ENCODE measurements at regions not wholly inside any gene's neighbourhood (a gene's known extent, or its start where the extent isn't known, plus 50 kb on each side); places are given as distances from the start of the nearest gene placed in this dataset.
"Not testable (repeated sequence)": the region's sequence is repeated elsewhere in the genome, so short reads cannot be mapped to it uniquely, and the experiment has no call there.

GRCh38 chr1:8121261-8122159, 95.4 kb upstream of the ERRFI1 start:
- H3K27me3 ChIP-seq (ENCODE audit: insufficient read depth, low read length): no peaks in the 10 kb centered on the region
- peak overlapping the region; percentile 43 for H3K27ac ChIP-seq (ENCODE audit: low read depth, low read length)
- peak overlapping the region; percentile 15; the same call in 1 of the 2 replicates for H3K9ac ChIP-seq (ENCODE audit: low read depth, low read length)
- peaks cover 15% of the 10 kb centered on the region for H3K9me3 ChIP-seq (ENCODE audit: insufficient read depth, low read depth, low read length)
- no peak overlapping the region for H3K4me3 ChIP-seq (ENCODE audit: low read length)
- H3K36me3 ChIP-seq (ENCODE audit: insufficient read depth, low read length): no peaks in the 10 kb centered on the region
- WGBS: 66% methylated on average over 18 of the region's 18 CpGs
- H3K4me1 ChIP-seq (ENCODE audit: insufficient read depth, low read length): peaks cover 25% of the 10 kb centered on the region

- Histone ChIP-seq H3K36me3 (ENCODE audit: insufficient read depth, low read length) (no peaks in the 10 kb centered on the region), H3K27ac (ENCODE audit: low read depth, low read length) (peak overlapping the region; percentile 43), H3K4me3 (ENCODE audit: low read length) (no peak overlapping the region), H3K4me1 (ENCODE audit: insufficient read depth, low read length) (peaks cover 25% of the 10 kb centered on the region), H3K9me3 (ENCODE audit: insufficient read depth, low read depth, low read length) (peaks cover 15% of the 10 kb centered on the region), H3K9ac (ENCODE audit: low read depth, low read length) (peak overlapping the region; percentile 15; the same call in 1 of the 2 replicates), H3K27me3 (ENCODE audit: insufficient read depth, low read length) (no peaks in the 10 kb centered on the region)
- 51% methylated on average over 10 of the region's 10 CpGs for whole genome bisulfite sequencing
These were observed 94.7 kb upstream of the ERRFI1 start for GRCh38 chr1:8120693-8121260.

- 92% methylated on average over 6 of the region's 6 CpGs for WGBS
- H3K27ac ChIP-seq (ENCODE audit: low read depth, low read length); H3K9ac ChIP-seq (ENCODE audit: low read depth, low read length); H3K9me3 ChIP-seq (ENCODE audit: insufficient read depth, low read depth, low read length); H3K27me3 ChIP-seq (ENCODE audit: insufficient read depth, low read length); H3K36me3 ChIP-seq (ENCODE audit: insufficient read depth, low read length); H3K4me3 ChIP-seq (ENCODE audit: low read length): not testable (repeated sequence)
- H3K4me1 ChIP-seq (ENCODE audit: insufficient read depth, low read length): peaks cover 25% of the 10 kb centered on the region
These were observed 92.6 kb upstream of the ERRFI1 start for GRCh38 chr1:8118736-8119135.

GRCh38 chr1:8118031-8118451, 91.9 kb upstream of the ERRFI1 start:
- H3K36me3 ChIP-seq (ENCODE audit: insufficient read depth, low read length): no peaks in the 10 kb centered on the region
- 79% methylated on average over 7 of the region's 7 CpGs for WGBS
- H3K27me3 ChIP-seq (ENCODE audit: insufficient read depth, low read length): no peaks in the 10 kb centered on the region
- H3K9ac ChIP-seq (ENCODE audit: low read depth, low read length): peak overlapping the region; percentile 39; the same call in 1 of the 2 replicates
- peaks cover 28% of the 10 kb centered on the region for H3K4me1 ChIP-seq (ENCODE audit: insufficient read depth, low read length)
- H3K4me3 ChIP-seq (ENCODE audit: low read length): no peak overlapping the region
- no peaks in the 10 kb centered on the region for H3K9me3 ChIP-seq (ENCODE audit: insufficient read depth, low read depth, low read length)
- peak overlapping the region; percentile 47 for H3K27ac ChIP-seq (ENCODE audit: low read depth, low read length)

- H3K27ac ChIP-seq (ENCODE audit: low read depth, low read length): no peak overlapping the region
These were observed 90.8 kb upstream of the ERRFI1 start for GRCh38 chr1:8116894-8117264.

GRCh38 chr1:8115769-8116167, 89.7 kb upstream of the ERRFI1 start:
- no peaks in the 10 kb centered on the region for H3K9me3 ChIP-seq (ENCODE audit: insufficient read depth, low read depth, low read length)
- no peak overlapping the region for H3K4me3 ChIP-seq (ENCODE audit: low read length)
- H3K27me3 ChIP-seq (ENCODE audit: insufficient read depth, low read length): no peaks in the 10 kb centered on the region
- no peak overlapping the region for H3K27ac ChIP-seq (ENCODE audit: low read depth, low read length)
- 92% methylated on average over 9 of the region's 9 CpGs for WGBS
- H3K36me3 ChIP-seq (ENCODE audit: insufficient read depth, low read length): no peaks in the 10 kb centered on the region
- H3K9ac ChIP-seq (ENCODE audit: low read depth, low read length): no peak overlapping the region
- H3K4me1 ChIP-seq (ENCODE audit: insufficient read depth, low read length): peaks cover 10% of the 10 kb centered on the region

More at GRCh38 chr1:8116894-8117264, 90.8 kb upstream of the ERRFI1 start:
- Histone ChIP-seq H3K9ac (ENCODE audit: low read depth, low read length) (no peak overlapping the region), H3K27me3 (ENCODE audit: insufficient read depth, low read length) (no peaks in the 10 kb centered on the region), H3K36me3 (ENCODE audit: insufficient read depth, low read length) (no peaks in the 10 kb centered on the region), H3K4me1 (ENCODE audit: insufficient read depth, low read length) (peaks cover 21% of the 10 kb centered on the region), H3K4me3 (ENCODE audit: low read length) (no peak overlapping the region), H3K9me3 (ENCODE audit: insufficient read depth, low read depth, low read length) (no peaks in the 10 kb centered on the region)
- 86% methylated on average over 6 of the region's 6 CpGs for WGBS

- peaks cover 5% of the 10 kb centered on the region; the same call in 1 of the 2 replicates for H3K4me1 ChIP-seq (ENCODE audit: insufficient read depth, low read length)
- no peaks in the 10 kb centered on the region for H3K27me3 ChIP-seq (ENCODE audit: insufficient read depth, low read length)
- no peaks in the 10 kb centered on the region for H3K9me3 ChIP-seq (ENCODE audit: insufficient read depth, low read depth, low read length)
- WGBS: 90% methylated on average over 10 of the region's 10 CpGs
- H3K36me3 ChIP-seq (ENCODE audit: insufficient read depth, low read length): no peaks in the 10 kb centered on the region
- H3K27ac ChIP-seq (ENCODE audit: low read depth, low read length): no peak overlapping the region
- no peak overlapping the region for H3K9ac ChIP-seq (ENCODE audit: low read depth, low read length)
- no peak overlapping the region for H3K4me3 ChIP-seq (ENCODE audit: low read length)
These were observed 89.1 kb upstream of the ERRFI1 start for GRCh38 chr1:8115031-8115768.

- H3K9ac ChIP-seq (ENCODE audit: low read depth, low read length): no peak overlapping the region
- no peaks in the 10 kb centered on the region for H3K36me3 ChIP-seq (ENCODE audit: insufficient read depth, low read length)
- 0 out of 2 replicates have a peak, but pooled peaks cover 3% of the 10 kb centered on the region for H3K9me3 ChIP-seq (ENCODE audit: insufficient read depth, low read depth, low read length)
- H3K27ac ChIP-seq (ENCODE audit: low read depth, low read length): no peak overlapping the region
- no peak overlapping the region for H3K4me3 ChIP-seq (ENCODE audit: low read length)
- WGBS: 72% methylated on average over 12 of the region's 17 CpGs
- H3K4me1 ChIP-seq (ENCODE audit: insufficient read depth, low read length): peaks cover 5% of the 10 kb centered on the region; the same call in 1 of the 2 replicates
- H3K27me3 ChIP-seq (ENCODE audit: insufficient read depth, low read length): no peaks in the 10 kb centered on the region
These were observed 87.4 kb upstream of the ERRFI1 start for GRCh38 chr1:8113262-8114220.

- H3K9me3 ChIP-seq (ENCODE audit: insufficient read depth, low read depth, low read length): 0 out of 2 replicates have a peak, but pooled peaks cover 3% of the 10 kb centered on the region
- WGBS: 93% methylated on average over 11 of the region's 11 CpGs
- H3K27me3 ChIP-seq (ENCODE audit: insufficient read depth, low read length): no peaks in the 10 kb centered on the region
- no peak overlapping the region for H3K9ac ChIP-seq (ENCODE audit: low read depth, low read length)
- no peak overlapping the region for H3K4me3 ChIP-seq (ENCODE audit: low read length)
- H3K4me1 ChIP-seq (ENCODE audit: insufficient read depth, low read length): peaks cover 3% of the 10 kb centered on the region; the same call in 1 of the 2 replicates
- no peak overlapping the region for H3K27ac ChIP-seq (ENCODE audit: low read depth, low read length)
- H3K36me3 ChIP-seq (ENCODE audit: insufficient read depth, low read length): no peaks in the 10 kb centered on the region
These were observed 86.6 kb upstream of the ERRFI1 start for GRCh38 chr1:8112611-8113261.

GRCh38 chr1:8111560-8111959, 85.5 kb upstream of the ERRFI1 start:
- Histone ChIP-seq H3K27ac (ENCODE audit: low read depth, low read length) (no peak overlapping the region), H3K9me3 (ENCODE audit: insufficient read depth, low read depth, low read length) (0 out of 2 replicates have a peak, but pooled peaks cover 3% of the 10 kb centered on the region), H3K4me3 (ENCODE audit: low read length) (no peak overlapping the region), H3K4me1 (ENCODE audit: insufficient read depth, low read length) (peaks cover 3% of the 10 kb centered on the region; the same call in 1 of the 2 replicates), H3K36me3 (ENCODE audit: insufficient read depth, low read length) (no peaks in the 10 kb centered on the region), H3K27me3 (ENCODE audit: insufficient read depth, low read length) (no peaks in the 10 kb centered on the region), H3K9ac (ENCODE audit: low read depth, low read length) (no peak overlapping the region)
- 74% methylated on average over 2 of the region's 4 CpGs for WGBS

Measured in HUES64 (cell line).